Amygdala (tissue), 56 donors: ENCODE measurements at regions not wholly inside any gene's neighbourhood (a gene's known extent, or its start where the extent isn't known, plus 50 kb on each side); places are given as distances from the start of the nearest gene placed in this dataset.

Source experiments
- DNase-seq, 56 donors: peaks; one replicate each; lab custom pipeline; 2025; lab: John Stamatoyannopoulos, UW

DNA sequence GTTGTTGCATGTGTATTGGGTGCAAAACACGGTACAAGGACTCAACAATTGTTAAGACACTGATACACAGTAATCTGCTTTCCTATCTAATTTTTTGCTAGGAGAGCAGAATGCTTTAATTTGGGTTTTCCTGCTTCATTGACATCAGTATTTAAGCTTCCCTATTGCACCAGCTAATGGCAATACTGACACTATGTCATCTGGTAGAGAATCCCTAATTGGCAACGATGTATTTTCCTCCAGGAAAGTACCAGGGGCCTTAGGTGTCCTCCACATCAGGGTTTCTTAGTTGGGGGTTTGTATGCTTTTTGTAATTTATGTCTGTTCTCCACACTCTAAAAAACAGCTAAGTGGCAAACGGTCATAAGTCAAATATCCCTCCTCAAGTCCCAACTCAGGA is 76.5 kb upstream of the FRY start:
- DNase-seq = no peak

DNA sequence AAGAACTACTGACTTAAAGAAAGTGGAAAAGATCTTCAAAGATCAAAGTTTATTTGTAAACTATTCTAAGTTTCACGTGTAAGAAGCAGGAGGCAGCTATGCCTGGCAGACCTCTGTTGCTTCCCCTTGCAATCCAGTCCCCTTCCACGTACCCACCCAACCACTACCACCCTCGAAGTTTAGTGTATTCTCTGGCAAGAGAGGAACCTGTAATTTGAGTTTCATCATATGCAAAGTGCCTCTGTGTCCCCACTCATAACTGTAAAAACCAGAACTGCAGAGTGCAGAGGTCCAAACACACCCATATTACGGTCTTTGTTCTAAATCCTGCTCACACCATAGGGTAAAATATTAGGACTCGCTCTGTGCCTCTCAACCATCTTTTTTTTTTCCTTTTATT is 75.8 kb upstream of the FRY start:
- DNase-seq = no peak

DNA sequence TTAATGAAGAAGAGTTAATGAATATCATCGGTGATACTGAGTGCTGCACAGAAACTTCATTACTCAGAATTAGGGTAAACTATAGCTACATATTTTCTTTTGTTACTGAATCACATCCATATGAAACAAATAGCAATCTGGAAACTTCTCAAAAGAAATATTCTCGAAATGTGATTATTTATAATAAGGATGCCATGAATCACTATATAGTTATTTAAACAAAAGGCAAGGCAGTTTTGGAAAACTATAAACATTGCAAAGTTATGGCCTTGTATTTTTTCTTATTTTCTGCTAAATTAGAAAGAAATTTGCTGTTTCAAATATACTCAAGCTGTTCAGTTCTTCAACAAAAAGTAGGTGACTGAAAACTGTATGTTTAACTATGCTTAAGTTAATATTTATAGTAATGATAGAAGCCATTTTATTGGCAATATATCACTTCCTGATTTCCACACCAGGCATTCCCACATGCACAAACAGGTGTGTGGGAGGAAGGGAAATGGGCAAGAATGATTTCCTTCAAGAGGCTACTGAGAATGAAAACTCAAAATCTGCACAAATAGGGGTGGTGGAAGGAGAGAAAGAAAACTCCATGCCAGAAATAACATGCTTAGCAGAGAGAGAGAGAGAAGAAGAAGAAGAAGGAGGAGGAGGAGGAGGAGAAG is 74.5 kb upstream of the FRY start:
- no peak for DNase-seq

DNA sequence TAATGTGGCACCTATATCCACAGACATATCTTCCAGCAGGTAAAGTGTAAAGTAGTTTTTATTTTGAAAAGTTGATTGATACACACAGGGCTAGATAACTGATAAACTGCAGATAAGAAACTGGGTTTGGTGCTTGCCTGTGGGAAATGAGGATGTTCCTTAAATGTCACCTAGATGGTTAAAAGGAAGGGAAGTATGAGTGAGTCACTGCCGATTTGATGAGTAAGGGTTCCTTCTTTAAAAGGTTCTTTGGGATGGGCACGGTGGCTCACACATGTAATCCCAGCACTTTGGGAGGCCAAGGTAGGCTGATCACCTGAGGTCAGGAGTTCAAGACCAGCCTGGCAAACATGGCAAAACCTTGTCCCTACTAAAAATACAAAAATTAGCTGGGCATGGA is 73.8 kb upstream of the FRY start:
- DNase-seq = no peak

DNA sequence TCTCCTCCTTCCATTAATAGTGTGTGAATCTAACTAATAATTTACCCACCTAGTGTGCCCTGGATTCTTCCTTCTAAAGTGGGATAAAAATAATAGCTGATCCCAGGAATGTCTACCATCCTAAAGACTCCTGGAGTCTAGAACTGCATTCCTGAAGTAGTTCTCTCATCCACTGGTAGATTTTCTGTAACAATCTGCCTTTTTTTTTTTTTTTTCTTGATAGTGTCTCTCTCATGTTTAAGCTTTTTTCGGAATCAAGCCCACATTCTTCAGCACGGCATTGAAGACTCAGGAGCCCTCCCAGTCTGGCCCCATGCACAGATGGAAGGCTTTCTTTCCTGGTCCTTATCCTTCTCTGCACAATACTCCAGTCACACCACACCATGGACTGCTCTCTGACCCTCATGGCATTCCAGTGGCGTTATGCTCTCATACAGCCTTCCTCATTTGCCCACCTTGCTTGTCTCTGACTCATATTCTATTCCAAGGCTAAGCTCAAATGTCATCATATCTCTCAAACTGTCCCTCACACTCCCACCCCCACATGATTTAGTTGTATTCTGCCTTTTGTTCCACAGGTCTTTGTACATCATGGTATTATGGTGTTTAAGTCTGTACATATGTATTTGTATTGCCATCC is 68.7 kb upstream of the FRY start:
- DNase-seq = no peak

DNA sequence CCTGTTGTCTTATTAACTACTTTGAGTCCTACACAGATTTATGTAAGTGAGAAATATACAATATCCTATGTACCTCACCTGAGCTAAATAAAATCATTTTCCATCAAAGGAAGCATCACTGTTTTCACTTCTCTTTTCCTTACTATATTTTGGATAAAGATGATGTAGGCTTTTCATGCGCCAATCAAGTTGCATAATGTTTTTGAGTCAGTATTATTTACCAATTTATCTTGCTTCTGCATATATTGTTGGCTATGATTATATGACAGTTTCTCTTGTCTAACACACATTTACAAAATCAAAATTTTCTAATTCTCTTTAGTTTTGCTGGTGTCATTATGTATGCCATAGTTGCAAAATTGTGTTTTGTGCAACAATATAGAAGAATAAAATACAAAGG is 67.9 kb upstream of the FRY start:
- DNase-seq = no peak

DNA sequence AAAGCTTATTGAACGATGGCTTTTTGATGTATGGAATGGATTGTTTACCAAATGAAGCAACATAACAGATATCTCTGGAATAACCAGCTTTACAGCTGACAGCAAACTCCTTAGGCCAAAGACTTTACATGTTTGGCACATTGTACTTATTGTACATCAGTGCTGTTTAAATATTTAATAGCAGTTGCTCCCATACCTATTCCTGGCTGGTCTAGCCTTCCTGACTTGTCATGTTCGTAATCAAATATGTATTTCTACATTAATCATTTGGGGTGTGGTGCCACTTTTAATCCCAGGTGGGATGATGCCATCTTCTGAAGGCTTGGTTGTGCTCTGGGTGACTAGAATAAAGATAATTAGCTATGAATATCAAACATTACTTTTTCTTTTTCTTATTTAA is 67.4 kb upstream of the FRY start:
- DNase-seq = no peak

DNA sequence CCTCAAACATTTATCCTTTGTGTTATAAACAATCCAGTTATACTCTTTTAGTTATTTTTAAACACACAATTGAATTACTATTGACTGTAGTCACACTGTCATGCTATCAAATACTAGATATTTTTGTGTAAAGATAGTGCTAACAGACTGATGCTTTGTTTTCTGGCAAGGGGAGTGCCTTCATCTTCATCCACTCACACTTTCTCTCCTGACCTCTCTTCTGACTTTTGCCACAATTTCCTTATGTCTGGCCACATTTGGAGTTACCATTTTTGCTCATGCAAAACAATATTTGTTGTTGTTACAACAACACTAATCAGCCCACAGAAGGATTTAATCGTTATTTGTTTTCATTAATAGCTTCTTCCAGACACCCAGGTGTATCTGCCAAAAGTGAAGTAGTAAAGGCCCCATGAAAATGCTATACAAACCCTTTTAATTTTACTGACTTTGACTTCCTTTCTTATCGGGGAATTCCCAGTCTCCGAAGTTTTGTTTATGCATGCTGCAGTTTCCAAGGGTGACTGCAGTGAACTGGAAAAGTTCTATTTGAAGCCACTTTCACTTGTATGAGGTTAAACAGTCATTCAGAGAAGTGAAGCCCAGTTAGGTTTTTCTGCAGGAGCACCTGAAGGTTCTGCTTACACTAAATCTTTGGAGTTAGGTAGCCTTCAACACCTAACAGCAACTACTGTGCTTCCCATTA is 66.1 kb upstream of the FRY start:
- DNase-seq = no peak

DNA sequence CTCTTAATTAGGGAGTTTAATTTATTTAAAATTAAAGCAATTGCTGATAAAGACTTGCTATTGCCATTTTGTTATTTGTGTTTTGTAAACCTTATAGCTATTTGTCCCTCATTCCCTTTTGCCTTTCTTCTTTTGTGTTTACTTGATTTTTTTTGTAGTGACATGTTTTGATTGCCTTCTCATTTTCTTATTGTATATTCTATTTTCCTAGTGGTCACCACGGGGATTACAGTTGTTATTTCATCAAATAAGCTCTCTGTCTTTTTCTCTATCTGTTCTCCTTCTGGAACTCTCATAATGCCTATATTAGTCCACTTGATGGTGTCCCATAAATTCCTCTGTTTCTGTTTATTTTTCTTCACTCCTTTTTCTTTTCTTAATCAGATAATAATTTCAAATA is 64.4 kb upstream of the FRY start:
- no peak for DNase-seq

DNA sequence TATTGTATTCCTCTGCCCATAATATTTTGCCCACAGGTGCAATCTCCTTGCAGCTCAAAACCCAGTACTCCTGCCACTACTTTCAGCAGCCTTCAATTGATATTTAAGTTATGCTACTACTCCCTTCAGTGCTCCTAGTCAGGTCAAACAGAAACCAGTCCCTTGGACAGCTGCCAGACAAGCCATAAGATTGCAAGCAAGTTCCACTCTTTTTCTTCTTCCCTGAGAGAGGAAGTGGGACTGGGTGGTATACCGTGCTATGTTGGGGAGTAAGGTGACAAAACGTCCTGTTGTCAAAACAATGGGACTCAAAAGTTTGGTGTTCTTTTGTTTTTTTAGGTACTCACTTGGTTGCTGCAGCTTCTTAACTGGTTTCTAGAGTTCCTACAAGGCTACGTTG is 63.1 kb upstream of the FRY start:
- DNase-seq = no peak

DNA sequence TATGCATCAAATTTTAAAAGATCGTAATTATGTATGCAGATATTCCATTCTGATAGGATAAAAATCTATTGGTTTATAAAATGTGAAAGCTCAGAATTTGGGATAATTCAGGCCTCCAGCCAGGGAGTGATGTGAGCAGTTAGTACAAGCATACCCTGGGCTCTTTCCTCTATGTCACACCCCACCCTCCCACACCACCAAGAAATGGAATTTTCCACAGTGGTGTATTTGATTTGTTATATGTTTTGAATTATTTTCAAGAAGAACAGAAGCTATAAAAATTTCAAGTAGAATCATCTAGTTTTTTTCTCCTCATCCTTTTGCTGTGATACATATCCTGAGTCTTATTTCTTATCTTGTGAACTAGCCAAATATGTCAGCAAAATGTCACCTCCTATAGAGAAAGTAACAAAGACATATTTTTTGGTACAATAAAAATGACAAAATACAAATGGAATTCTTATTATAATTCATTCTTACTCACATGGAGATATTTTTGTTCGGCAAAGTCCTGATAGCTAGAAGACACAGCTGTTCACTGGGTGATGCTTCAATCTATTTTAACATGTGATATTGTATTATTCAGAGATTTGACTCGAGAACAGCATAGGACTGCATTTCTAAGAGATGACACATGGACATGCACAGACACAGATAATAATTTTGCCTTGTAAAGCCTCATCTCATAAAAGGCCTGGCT is 61.2 kb upstream of the FRY start:
- DNase-seq = peak in 1 of 56 donors; percentile 22

DNA sequence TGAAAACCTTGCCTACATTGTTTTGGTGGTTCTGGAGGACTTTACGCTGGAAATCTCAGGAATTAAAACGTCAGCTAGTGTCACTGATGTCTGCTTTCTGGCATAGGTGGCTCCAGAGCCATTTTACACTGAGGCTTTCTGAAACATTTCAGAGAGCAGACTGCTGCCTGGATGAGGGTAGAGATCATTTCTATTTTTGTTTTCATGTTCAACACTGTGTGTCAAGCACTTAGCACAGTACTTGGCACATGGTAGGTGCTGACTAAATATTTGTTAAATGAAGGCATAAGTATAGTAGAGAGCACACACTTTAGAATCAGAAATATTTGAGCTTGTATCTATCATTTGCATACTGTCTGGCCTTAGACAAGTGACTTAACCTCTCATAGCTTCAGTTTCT is 59.1 kb upstream of the FRY start:
- no peak for DNase-seq

DNA sequence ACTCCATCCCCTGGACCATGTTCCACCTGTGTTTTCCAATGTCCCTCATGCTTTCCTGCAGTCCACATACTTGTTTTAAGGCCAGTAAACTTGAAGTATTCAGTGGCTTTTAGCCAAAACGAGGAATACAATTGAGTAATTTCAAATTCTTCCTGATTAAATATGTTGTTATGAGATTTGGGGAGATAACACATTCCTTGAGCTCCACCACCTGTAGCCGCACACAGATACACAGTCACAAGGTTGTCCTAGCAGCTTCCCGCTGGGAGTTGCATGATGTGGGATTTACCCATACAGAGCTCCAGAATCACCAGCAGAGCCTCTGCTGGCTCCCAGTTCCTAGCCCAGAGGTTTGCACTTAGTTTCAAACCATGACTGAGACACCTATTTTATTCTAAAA is 53.6 kb upstream of the FRY start:
- no peak for DNase-seq

DNA sequence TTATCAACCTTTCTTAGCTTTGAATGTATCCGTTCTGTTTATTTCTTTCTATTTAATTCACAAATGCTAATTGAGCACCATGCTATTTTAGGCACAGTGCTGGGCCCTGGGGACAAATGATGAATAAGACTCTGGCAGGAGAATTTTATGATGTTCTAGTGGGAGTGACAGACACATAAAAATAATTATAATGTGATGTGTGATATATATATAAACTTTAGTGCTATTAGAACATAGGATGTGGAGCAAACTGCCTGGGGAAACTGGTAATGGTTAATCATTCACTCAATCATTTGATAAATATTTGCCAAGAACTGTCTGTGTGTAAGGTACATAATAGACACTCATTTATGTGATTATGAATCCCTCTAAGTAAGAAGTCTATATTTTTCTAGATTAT is 50.7 kb upstream of the FRY start:
- DNase-seq = no peak
